KOPT-K1 (cell line): ENCODE measurements at regions not wholly inside any gene's neighbourhood (a gene's known extent, or its start where the extent isn't known, plus 50 kb on each side); places are given as distances from the start of the nearest gene placed in this dataset.

Experiments used
- H3K27ac ChIP-seq: fragments of 200-600 bp; sonication (generic); 2 replicates; pipeline ENCODE4 v1.5.1; 2016; ENCODE audit warnings: antibody characterized with exemption, mild to moderate bottlenecking, low read depth, low read length; ENCODE audit not compliant: poor library complexity, severe bottlenecking
- H3K36me3 ChIP-seq: fragments of 200-600 bp; sonication (generic); 2 replicates; pipeline ENCODE4 v1.5.1; 2017; ENCODE audit warnings: antibody characterized with exemption, mild to moderate bottlenecking, low read length, moderate library complexity; ENCODE audit not compliant: insufficient read depth
- H3K9me3 ChIP-seq: fragments of 200-600 bp; sonication (generic); 2 replicates; pipeline ENCODE4 v1.5.1; 2017; ENCODE audit warnings: antibody characterized with exemption, low read length, mild to moderate bottlenecking; ENCODE audit not compliant: insufficient read depth, poor library complexity, severe bottlenecking

DNA sequence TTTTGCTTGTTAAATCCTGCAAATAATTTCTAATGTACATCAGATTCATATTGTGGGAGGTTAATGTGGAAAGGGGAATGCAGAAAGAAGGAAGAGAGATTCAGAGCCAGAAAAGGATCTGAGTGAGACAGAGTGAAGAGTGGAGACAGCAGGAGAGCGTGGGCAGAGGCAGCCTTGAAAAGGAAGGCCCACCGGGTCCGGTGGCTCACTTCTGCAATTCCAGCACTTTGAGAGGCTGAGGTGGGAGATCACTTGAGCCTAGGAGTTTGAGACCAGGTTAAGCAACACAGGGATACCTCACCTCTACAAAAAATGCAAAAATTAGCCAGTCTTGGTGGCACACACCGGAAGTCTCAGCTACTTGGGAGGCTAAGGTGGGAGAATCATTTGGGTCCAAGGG lies 222.0 kb upstream of the RAB4A start:
- Histone ChIP-seq H3K27ac (no peak overlapping the region), H3K36me3 (no peaks in the 10 kb centered on the region), H3K9me3 (no peaks in the 10 kb centered on the region)

DNA sequence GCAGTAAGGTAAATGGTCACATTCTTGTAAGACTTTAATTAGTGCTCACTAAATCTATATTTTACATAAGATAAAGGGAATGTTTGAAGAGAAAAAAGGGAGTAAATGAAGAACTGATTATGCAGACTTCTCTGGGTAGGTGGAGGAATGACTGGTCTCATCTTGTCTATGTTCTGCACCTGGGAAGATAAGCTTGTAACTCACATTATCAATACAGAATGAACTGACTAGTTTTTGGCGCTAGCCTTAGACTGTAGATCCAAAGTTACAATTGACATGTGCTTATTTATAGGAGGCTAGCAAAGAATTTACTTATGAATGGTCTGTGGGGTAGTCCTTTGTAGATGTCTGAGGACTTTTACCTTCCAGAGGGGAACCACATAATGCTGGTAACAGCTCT lies 214.9 kb upstream of the RAB4A start:
- H3K36me3 ChIP-seq = no peaks in the 10 kb centered on the region

DNA sequence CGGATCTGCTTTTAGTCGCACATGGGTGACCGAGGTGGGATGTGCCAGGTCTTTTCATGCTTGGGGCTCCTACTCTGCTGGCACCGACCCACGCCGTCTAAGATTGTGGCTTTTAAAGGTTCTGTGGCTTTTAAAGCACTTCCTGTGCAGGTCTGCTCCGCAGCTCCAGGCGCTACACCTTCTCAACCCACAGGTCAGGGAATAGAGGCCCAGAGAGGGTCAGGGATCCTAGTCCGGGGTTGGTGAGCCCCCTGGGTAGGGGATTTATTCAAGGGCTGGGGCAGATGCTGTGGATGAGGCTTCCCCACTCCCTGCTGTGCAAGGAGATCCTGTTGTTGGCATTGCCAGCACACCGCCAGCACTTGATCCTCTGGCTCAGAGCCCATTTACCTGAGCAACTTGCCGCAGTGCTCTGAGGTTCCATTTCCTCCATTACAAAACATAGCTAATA lies 212.8 kb upstream of the RAB4A start:
- no peaks in the 10 kb centered on the region for H3K36me3 ChIP-seq
- no peaks in the 10 kb centered on the region for H3K9me3 ChIP-seq
- peak overlapping the region; percentile 49 for H3K27ac ChIP-seq

More for the DNA sequence above, 214.9 kb upstream of the RAB4A start:
- no peak overlapping the region for H3K27ac ChIP-seq
- H3K9me3 ChIP-seq = no peaks in the 10 kb centered on the region

DNA sequence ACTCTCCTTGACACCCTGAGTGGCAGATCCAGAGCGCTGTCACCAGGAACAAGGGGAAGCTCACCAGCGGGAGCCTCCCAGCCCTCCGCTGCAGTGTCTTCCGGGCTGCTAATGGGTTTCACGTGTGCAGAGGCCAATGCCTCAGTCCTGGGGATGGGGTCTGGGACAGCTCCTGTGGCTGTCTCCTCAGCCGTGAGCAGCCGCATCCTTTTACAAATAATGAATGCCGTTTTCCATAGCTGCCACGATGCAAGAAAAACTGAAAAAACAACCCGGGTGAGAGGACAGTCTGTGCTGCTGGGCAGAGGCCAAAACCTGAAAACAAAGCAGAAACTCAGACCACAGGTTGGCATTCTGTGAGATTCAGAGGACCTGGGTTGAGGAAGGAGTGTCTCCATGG lies 212.2 kb upstream of the RAB4A start:
- no peaks in the 10 kb centered on the region for H3K36me3 ChIP-seq
- no peaks in the 10 kb centered on the region for H3K9me3 ChIP-seq
- peak overlapping the region; percentile 49 for H3K27ac ChIP-seq

DNA sequence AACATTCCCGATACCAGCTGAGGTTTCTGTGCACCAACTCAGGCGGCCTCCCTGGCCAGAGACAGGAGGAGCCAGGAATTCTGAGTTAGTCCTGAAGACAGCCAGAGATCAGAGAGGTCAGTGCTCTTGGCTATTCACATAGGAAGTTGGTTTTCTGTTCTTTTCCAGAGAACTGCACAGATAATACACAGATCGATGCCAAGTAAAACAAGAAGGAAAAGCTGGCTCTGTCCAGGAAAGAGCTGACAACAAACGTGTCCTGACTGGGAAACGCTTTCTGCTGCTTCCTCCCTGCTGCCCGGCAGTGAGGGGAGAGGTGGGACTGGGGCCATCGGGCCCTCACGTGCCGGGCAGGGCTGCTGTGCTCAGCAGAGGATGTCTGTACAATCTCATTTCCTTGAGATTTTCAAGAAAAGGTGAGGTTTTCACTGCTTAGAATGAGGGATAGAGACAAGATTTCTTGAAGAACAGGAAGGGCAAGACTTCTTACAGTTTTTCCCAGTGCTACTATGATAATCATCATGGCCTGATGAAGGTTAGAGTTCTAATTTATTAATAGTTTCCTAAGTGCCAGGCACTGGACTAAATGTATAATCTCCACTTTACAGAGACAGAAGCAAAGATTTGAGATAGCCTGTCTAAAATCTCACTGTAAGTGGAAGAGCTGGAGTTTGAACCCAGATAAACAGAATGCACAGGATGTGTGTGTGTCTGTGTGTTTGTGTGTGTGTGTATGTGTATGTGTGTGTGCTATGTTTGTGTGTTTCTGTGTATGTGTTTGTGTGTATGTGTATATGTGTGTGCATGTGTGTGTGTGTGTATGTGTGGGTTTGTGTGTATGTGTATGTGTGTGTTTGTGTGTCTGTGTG lies 211.0 kb upstream of the RAB4A start:
- Histone ChIP-seq H3K9me3 (no peaks in the 10 kb centered on the region), H3K27ac (no peak overlapping the region), H3K36me3 (no peaks in the 10 kb centered on the region)

DNA sequence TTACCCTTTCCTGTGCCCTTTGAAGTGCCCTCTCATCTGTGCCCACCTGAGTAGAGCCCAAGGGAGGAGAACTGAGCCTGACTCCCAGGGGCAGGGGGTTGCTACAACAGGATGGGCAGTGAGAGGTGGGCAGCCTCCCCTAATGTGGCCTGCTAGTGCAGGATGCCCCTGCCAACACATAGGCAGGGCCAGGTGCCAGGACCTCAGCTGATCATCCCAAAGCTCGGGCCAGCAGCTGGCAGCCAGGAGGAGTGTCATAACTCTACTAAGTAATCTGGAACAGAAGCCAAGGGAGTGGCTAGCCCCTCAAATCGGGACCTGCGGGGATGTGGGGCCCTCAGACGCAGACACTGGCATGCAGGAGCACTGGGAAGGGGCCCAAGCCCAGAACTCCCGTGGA lies 208.8 kb upstream of the RAB4A start:
- no peak overlapping the region for H3K27ac ChIP-seq
- H3K9me3 ChIP-seq = no peaks in the 10 kb centered on the region
- no peaks in the 10 kb centered on the region for H3K36me3 ChIP-seq

DNA sequence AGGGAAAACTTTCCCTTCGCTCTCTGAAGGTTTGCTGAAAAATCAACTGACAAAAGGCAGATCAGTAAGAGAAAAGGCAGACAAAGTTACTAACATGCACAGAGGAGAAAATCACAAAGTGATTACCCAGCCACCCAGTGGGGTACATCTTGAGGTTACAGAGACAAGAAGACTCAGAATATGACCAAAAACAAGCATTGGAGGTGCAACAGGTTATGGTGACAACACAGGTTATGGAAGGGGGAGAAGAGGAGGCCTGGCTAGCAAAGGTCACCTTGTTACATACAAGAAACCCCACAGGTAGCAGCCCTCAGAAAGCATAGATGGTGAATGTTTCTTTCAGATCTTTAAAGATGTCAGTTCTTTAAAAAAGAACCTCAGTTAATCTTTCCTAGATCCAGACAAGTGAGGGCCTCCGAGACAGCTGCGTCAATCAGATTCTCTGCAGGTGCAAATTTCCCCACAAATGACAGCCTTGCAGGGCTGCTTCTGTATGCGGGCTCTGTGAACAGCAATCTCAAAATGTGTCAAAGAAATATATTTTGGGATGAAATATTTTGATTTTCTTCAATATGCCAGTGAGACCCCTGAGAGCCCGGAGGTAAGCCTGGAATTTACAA lies 207.6 kb upstream of the RAB4A start:
- Histone ChIP-seq H3K36me3 (no peaks in the 10 kb centered on the region), H3K9me3 (no peaks in the 10 kb centered on the region), H3K27ac (peak overlapping the region; percentile 2)

DNA sequence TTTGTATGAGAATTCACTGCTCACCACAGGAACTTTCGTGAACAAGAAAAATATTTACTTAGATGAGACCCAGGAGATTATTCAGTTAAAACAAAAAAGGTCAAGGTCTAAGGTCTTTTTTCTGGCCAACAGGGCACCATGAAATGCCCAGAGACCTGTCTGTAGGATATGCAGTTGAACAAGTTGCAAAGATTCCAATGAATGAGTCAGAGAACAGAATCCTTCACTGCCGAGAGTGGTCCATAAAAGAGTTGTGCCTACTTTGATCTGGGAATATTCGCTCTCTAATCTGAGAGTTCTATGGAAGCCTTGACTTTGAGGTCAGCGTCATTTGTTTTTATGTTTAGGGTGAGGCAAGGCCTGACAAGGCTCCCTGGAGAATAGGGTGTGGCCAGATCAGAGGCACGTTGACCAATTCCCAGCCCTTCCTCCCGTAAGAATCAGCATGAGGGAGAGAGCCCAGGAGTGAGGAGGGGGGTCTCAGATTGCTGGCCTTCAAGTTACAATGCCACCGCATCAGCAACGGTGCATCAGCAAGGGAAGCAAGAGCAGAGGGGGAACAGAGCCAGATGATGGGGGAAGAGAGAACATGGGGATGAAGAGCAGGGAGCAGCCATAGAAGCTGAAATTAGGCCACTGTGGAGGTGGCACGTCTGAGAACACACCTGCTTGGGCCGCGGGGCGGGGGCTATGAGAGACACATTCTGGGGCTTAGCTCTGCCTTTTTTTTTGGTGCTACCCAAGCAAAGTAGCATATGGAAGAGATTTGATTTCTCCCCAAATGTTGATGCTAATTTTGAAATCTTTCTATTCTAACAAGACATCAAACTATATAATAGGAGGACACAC lies 206.4 kb upstream of the RAB4A start:
- Histone ChIP-seq H3K9me3 (no peaks in the 10 kb centered on the region), H3K36me3 (no peaks in the 10 kb centered on the region), H3K27ac (no peak overlapping the region)

DNA sequence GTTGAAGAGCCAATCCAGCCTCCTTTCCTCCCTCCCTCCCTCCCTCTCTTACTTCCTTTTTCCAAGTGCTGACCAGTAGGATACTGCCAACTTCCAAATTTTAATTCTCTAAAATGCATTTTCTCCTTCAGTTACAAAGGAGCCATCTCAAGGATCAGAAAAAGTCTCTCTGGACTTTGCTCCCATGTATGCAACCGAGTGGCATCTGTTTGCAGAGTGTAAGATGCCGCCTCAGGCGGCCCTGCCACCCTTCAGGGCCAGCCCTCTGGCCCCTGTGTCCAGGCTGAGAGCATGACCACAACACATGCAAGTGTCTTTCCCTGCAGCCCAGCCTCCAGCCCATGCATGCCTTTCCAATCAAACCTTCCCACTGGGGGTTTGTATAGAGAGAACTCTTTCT lies 205.3 kb upstream of the RAB4A start:
- Histone ChIP-seq H3K27ac (no peak overlapping the region), H3K36me3 (no peaks in the 10 kb centered on the region), H3K9me3 (no peaks in the 10 kb centered on the region)

DNA sequence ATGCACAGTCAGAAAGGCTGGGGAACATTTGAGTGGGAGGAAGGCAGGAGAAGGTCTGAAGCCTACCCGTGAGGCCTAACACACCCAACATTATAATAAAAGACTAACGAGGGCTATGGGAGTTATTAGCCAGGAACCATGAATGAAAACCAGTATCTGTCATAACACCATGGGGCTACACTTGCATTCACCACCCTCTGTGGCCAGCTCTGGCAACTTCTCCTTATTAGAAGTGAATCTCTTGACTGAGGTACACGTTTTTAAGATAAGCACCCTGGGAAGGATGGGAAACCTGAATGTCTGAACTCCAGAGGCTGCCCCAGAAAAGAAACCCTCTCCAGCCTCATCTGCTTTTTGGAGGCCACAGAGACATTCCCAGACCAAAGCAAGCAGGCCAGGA lies 204.3 kb upstream of the RAB4A start:
- Histone ChIP-seq H3K27ac (no peak overlapping the region), H3K9me3 (no peaks in the 10 kb centered on the region), H3K36me3 (no peaks in the 10 kb centered on the region)

DNA sequence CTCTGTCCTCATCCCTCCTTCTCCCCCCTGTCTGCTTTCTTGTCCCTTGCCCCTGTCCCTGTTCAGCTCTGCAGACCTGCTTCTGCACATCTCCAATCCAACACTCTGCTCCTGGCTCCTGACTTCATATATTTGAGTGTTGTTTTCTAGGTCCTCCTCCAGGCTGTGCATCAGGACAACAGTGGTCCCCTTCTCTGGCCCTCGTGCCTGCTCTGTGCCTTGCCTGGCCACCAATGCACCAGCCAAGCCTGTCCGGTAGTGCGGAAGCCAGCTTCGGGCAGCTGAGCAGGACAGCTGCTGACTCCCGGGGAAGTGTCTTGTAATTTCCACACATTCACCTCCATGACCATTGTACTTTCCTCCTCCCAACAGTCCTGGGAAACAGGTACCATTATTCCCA lies 203.4 kb upstream of the RAB4A start:
- Histone ChIP-seq H3K36me3 (no peaks in the 10 kb centered on the region), H3K27ac (no peak overlapping the region), H3K9me3 (no peaks in the 10 kb centered on the region)

DNA sequence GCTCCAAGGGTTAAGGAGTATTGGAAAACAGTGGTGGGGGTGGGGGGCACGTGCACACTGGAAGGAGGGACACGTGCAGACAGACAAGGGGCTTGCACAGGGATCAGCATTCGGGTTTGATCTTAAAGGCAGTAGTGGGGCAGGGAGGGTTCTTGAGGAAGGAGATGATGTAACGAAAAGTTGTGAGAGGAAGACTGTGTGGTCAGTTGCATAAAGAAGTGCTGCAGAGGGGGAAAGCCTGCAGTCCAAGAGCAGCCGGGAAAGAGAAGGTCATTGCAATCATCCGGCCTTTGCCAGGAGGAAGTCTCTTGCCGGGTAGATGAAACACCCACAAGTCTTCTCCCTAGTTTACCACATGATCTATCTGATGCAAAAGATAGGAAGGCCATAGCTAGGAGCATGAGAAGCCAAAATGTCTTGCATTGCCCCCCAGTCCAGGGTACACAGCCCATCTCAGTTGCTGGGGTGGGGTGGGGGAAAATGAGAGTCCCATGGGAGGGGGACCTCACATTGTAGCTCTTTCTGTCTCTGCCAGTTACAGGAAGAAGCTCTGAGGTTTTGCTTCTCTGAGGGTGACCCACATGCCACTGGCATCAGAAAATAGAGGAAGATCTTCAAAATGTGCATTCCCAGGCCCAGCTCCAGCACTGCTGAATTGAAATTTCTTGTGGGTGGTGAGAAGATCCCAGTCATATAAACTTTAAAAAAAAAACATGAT lies 202.5 kb upstream of the RAB4A start:
- no peaks in the 10 kb centered on the region for H3K9me3 ChIP-seq
- peak overlapping the region; percentile 32 for H3K27ac ChIP-seq
- H3K36me3 ChIP-seq = no peaks in the 10 kb centered on the region

DNA sequence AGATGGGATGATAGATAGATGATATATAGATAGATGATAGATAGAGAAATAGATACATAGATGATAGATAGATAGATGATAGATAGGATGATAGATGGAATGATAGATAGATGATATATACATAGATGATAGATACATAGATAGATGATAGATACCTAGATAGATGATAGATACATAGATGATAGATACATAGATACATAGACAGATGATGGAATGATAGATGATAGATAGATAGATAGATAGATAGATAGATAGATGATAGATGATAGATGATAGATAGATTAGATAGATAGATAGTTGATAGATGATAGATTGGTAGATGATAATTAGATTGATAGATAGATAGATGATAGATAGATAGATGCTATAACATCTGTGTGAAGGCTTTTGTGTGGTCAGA lies 201.7 kb upstream of the RAB4A start:
- Histone ChIP-seq H3K9me3 (no peaks in the 10 kb centered on the region), H3K27ac (no peak overlapping the region), H3K36me3 (no peaks in the 10 kb centered on the region)

DNA sequence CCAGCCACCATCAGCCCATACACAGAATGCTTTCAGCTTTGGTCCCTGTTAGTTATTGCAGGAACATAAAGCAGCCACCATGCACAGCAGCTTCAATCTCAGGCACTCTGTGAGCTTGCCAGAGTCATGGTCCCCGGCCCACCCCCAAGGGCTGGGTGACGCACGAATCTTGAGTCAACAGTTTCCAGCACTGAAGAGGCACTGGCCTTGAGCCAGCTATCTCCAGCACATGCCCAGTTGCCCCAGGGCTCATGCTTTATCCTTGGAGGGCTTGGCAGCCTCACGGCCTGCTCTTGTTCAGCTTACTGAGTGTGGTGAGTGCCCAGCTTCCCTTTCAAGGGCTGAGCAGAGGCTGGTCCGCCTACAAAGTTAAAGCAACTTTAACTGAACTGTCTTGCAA lies 200.7 kb upstream of the RAB4A start:
- H3K27ac ChIP-seq = no peak overlapping the region
- H3K9me3 ChIP-seq = no peaks in the 10 kb centered on the region
- H3K36me3 ChIP-seq = no peaks in the 10 kb centered on the region

DNA sequence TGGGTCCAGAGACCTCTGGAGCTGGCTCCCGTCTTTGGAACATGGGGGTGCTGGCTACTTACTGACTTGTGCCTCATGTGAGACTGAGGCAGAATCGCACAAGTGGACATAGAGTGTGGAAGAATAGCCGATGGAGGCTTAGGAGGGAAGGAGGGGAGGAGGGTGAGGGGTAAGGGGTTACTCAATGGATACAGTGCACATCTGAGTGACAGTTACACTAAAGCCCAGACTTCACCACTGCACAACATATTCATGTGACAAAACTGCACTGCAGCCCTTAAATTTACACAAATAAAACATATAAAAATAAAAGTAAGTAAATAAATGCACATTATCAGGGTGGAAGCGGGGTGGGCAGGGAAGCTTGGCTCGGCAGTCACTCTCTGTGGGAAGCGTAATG lies 197.7 kb upstream of the RAB4A start:
- no peak overlapping the region for H3K27ac ChIP-seq
- no peaks in the 10 kb centered on the region for H3K9me3 ChIP-seq
- no peaks in the 10 kb centered on the region for H3K36me3 ChIP-seq
